ENCODE measurements at regions not wholly inside any gene's neighbourhood (a gene's known extent, or its start where the extent isn't known, plus 50 kb on each side); places are given as distances from the start of the nearest gene placed in this dataset.

- no peak overlapping the region for H3K27ac ChIP-seq (ENCODE audit: extremely low read length, insufficient read depth, low read length)
- FAIRE-seq (no peak), ATAC-seq (no peak), DNase-seq (ENCODE audit: low spot score) (no peak)
- H3K79me2 ChIP-seq (ENCODE audit: insufficient read depth, low read length): no peaks in the 10 kb centered on the region
- peaks cover 7 to 39% of the 10 kb centered on the region in 2 experiments; a peak in 4 of 5 replicates for H3K27me3 ChIP-seq (ENCODE audit: control insufficient read depth in 1 of 2, insufficient read depth in 2 of 2, low read length in 2 of 2)
- no peak overlapping the region for H3K9ac ChIP-seq (ENCODE audit: insufficient read depth, low read depth, low read length)
- H2AFZ ChIP-seq (ENCODE audit: low read length): no peak overlapping the region
- CTCF ChIA-PET (ENCODE audit: low intra/inter-chr PET ratio, low total read pairs): no interaction called here
- no peaks in the 10 kb centered on the region for H4K20me1 ChIP-seq (ENCODE audit: insufficient read depth, low read length)
- BruUV-seq (replicated peaks): no TSS peak
- in situ Hi-C loops (cut with HindIII; ENCODE audit: extremely low pct_ligation_motif_present, low pct_unique_long_range_greater_than_20kb) (no loop called here), intact Hi-C loops (cut with micrococcal nuclease; ENCODE audit: unreplicated experiment) (no loop called here)
- H3K4me1 ChIP-seq (ENCODE audit: insufficient read depth, low read length): no peaks in the 10 kb centered on the region
- H3K4me3 ChIP-seq (replicated peaks in 1 of 3; ENCODE audit: insufficient read depth in 1 of 3, low read depth in 2 of 3, low read length in 3 of 3): no peak overlapping the region
- no peak overlapping the region for H3K4me2 ChIP-seq (ENCODE audit: low read depth, low read length)
- no peaks in the 10 kb centered on the region for H3K9me3 ChIP-seq (ENCODE audit: low read length)
- POLR2A ChIA-PET: no interaction called here
- no peaks in the 10 kb centered on the region for H3K36me3 ChIP-seq (replicated peaks in 1 of 2; ENCODE audit: control insufficient read depth in 1 of 2, insufficient read depth in 2 of 2, low read length in 2 of 2)
- WGBS (ENCODE audit: low lambda C conversion rate): 10% methylated on average over 21 of the region's 21 CpGs
- TF ChIP-seq ETV5 (CRISPR knock-in tag; IDR thresholded peaks at IDR 0.05; ENCODE audit: borderline replicate concordance) (no peak), ZNF780A (CRISPR knock-in tag; IDR thresholded peaks at IDR 0.05) (no peak), ZNF713 (CRISPR knock-in tag; IDR thresholded peaks at IDR 0.05) (no peak), ELF4 (CRISPR knock-in tag; IDR thresholded peaks at IDR 0.05; ENCODE audit: borderline replicate concordance) (no peak), ZSCAN21 (CRISPR knock-in tag; IDR thresholded peaks at IDR 0.05; ENCODE audit: borderline replicate concordance) (no peak), CEBPB (IDR thresholded peaks at IDR 0.05; ENCODE audit: borderline replicate concordance, low read depth, low read length) (no peak), NR2C2 (CRISPR knock-in tag; IDR thresholded peaks at IDR 0.05; ENCODE audit: borderline replicate concordance) (no peak), GATA4 (IDR thresholded peaks at IDR 0.05; ENCODE audit: borderline replicate concordance, low read depth) (no peak), PITX1 (CRISPR knock-in tag; IDR thresholded peaks at IDR 0.05) (no peak), PREB (CRISPR knock-in tag; IDR thresholded peaks at IDR 0.05) (no peak), ZNF407 (CRISPR knock-in tag; IDR thresholded peaks at IDR 0.05; ENCODE audit: not compliant biosample characterization) (no peak), ZBTB2 (CRISPR knock-in tag; IDR thresholded peaks at IDR 0.05; ENCODE audit: low read depth) (no peak), KAT7 (CRISPR knock-in tag; IDR thresholded peaks at IDR 0.05; ENCODE audit: borderline replicate concordance) (no peak)
These were observed 118.1 kb upstream of the MAFB start for GRCh38 chr20:40806929-40807820.
